Activated CD4-positive, alpha-beta T cell treated with anti-CD3 and anti-CD28 coated beads, Interleukin-2, amount 50 U/mL, for 16 hours (primary cell): ENCODE measurements at regions not wholly inside any gene's neighbourhood (a gene's known extent, or its start where the extent isn't known, plus 50 kb on each side); places are given as distances from the start of the nearest gene placed in this dataset.
"Not testable (repeated sequence)": the region's sequence is repeated elsewhere in the genome, so short reads cannot be mapped to it uniquely, and the experiment has no call there.

Experiments used
- DNase-seq: peaks from one replicate; pipeline ENCODE4 v3.0.0-alpha.2; 2020

DNA sequence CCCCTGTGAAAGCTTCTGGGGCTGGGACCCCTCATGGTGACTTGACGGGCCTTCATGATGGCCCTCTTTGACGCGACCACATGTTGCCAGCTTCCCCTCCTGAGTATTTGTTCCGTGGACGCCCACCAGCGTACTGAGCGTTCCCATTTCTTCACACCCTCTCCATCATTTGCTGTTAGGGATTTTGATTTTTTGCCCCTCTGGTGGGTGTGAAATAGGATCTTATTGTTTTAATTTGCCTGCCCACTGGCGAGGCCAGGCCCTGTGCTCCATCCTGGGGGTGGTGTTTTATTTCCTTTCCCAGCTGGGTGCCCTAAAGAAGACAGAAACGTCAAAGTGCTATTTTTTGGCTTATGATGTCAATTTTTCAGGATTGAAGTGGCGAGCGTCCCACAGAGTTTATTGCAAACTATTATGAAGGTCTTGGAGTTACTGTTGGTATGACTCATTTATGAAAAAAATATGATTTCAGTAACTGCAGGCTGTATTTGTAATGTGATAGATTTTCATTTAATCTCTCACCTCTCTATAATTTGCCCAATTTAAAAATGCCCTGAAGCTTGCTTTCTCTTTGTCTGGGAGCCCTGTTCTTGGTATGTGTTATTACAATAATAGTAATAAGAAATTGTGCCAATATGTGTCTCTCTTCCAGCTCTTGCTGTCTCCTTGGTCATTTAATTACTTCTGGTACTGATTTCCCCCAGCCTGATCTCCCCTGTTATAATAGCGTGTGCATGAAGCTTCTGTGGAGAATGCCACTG is 99.6 kb downstream of the SLC25A47 start:
- DNase-seq: no peak

DNA sequence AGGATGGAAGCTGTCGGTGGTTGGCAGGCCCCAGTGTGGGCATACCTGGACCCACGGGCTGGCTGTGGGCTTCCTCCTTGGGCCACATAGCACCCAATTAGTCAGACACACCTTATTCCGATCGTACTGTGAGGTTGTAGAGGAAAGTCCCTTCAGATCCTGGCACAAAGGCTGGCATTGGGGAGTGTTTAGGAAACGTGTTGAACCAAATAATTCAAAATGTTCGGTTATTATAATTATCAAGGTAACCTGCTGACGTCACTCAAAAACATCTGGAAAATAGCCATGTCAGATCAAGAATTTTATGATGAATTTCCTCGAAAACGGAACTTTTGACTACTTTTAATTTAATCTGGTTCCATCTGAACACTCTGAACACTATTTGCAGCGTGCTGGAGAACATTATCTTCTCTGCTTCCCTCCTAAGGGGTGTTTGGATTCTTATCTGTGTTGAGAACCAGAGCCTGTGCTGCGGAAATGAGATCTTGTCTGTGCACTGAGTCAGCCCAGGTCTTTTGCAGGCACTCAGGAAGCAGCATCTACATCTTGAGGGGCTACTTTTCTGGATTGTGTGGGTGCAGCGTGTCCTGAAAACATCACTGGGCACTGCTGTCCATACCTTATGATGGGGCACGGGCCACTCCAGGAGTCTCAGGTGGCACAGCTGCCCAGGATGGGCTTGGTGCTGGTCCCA is 100.3 kb downstream of the SLC25A47 start:
- no peak for DNase-seq

DNA sequence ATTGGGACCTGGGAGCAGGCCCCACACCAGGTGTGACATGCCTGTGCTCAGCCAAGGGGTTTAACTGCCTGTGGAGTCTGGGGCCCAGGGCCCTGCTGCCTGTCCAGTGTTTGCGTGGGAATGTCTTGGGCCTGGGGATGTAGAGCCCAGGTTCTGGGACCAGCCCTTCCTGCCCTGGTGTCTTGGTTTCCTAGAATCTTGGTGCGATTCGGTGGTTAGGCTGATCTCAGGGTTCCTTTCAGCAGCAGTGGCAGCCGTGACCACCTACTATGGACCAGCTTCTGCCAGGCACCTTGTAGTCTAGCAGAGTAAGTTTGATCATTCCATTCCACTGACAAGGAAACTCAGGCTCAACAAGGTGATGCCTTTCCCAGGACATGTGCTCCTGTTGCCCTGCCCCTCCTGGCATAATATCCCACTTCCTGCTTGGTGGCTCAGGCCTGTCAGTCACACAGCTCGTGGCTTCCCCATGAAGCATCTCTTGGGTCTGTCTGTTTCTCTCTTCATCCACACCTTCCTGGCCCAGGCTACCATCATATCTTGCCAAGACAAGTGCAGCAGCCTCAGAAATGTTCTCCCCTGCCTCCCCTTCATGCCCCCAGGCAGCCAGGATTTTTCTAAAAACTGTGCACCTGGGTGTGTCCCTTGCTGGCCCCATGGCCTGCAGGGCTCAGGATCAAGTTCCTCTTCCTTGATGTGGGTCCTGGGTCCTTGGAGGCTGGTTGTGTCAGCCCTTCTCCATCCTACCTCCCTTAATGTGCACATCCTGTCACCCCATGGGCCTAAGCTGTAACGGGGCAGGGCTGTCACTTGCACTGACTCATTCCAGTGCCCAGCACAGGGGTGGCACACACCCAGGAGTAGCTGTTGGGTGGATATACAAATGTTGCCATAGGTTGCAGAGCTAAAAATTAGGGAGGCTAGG is 101.6 kb downstream of the SLC25A47 start:
- peak; percentile 34 for DNase-seq

DNA sequence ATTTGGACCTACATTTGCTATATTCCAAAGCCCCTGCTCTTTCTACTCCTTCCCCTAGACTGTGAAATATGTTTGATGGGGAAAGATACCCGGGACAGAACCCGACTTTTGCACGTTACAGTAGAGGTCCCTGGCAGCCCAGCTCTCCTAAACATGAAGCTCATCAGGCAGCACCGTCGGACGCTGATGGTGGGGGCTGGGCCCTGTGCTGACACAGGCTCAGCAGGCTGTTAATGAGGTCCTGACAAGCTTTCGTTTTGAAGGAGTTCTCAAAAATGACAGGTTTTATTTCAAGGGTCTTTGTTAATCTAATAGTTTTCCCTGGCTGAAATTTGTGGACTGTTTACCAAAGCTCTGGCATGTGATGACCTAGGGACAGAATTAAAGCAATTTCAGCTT is 102.3 kb downstream of the SLC25A47 start:
- DNase-seq: no peak

DNA sequence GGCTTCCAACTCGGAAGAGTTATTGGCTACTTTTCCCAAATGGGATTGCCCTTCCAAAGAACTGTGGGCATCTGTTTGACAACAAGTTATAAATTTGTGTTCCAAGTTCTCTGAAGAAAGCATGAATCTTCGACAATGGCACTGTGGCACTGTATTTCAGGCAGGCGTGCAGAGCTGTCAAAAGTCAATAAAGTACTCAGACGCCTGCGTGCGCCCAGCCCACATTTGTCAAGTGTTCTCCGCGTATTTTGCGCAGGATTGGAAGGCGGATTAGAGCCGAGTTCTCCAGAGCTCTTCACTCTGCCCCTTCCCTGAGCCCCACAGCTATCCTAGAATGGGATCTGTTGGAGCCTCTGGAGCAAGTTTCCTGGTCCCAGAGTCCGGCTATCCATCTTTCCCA is 103.2 kb downstream of the SLC25A47 start:
- no peak for DNase-seq

DNA sequence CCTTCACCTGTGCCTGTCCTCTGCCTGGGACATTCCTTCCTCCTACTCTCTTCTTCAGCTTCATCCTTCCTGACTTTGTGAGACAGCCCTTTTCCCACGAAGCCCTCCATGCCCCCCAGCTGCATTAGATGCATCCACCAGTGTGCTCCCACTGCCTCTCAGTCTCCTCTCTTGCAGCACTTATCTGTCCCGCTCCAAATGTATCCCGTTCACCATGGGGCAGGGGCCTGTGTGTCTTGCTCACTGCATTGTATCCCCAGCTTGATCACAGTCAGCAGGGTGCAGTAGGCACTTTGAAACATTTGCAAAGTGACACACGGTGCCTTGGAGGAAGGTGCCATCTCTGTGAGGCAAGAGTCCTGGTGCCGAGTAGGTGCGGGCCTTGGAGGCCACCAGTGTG is 104.0 kb downstream of the SLC25A47 start:
- no peak for DNase-seq

DNA sequence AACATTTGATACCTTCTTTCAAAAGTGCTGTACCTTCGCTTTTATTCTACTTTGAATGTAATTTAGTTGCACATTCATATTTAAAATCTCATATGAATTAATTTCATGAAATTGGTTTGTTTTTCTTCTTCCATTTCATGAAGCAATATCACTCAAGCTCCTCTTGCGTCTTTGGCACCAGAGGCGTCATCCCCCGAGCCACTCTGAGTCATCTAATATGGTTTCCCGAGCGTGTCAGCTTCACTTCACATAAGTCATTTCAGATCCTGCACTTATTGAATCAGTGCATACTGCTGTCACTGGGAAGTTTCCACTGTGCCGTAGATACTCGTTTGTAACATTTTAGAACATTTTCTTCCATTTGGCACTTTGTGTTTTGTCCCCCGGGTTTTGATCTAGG is 105.6 kb downstream of the SLC25A47 start:
- DNase-seq: peak; percentile 46

DNA sequence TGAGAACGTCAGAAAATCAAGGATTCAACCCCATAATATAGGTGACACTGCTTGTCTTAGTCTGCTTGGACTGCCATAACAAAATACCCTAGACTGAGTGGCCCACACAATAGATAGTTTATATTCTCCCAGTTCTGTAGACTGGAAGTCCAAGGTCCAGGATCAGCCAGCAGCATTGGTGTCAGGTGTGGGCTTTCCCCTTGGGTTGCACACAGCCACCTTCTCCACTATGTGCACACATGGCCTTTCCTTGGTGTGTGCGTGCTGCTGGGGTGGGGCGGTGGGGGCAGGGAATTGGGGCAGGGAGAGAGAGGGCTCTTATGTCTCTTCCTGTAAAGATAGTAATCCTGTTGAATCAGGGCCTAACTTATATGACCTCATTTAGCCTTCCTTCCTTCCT is 106.4 kb downstream of the SLC25A47 start:
- no peak for DNase-seq

DNA sequence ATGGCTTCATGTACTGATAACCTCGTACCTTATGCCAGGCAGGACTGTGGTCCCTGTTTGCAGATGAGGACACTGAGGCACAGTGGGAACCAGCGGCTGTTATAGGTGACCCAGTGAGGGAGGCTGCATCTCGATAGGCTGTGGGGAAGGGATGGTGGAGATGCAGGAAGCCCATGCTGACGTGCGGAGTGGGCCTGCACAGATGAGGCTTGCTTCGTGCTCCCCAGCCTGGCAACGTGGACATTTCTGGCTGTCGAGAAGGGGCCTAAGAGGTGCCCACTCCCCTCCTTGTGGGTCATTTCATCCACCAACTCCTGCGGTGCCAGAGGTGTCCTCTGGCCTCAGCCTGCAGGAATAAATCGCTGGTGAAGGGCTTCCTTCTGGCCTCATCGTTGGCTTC is 107.4 kb downstream of the SLC25A47 start:
- DNase-seq: no peak

DNA sequence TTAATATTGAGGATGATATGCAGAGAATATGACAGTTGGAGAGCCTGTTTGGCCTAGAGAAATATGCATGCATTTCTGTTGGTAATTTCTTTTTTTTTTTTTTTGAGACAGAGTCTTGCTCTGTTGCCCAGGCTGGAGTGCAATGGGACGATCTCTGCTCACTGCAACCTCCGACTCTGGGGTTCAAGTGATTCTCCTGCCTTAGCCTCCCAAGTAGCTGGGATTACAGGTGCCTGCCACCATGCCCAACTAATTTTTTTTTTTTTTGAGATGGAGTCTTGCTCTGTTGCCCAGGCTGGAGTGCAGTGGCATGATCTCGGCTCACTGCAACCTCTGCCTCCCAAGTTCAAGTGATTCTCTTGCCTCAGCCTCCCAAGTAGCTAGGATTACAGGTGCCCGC is 108.3 kb downstream of the SLC25A47 start:
- DNase-seq: not testable (repeated sequence)

DNA sequence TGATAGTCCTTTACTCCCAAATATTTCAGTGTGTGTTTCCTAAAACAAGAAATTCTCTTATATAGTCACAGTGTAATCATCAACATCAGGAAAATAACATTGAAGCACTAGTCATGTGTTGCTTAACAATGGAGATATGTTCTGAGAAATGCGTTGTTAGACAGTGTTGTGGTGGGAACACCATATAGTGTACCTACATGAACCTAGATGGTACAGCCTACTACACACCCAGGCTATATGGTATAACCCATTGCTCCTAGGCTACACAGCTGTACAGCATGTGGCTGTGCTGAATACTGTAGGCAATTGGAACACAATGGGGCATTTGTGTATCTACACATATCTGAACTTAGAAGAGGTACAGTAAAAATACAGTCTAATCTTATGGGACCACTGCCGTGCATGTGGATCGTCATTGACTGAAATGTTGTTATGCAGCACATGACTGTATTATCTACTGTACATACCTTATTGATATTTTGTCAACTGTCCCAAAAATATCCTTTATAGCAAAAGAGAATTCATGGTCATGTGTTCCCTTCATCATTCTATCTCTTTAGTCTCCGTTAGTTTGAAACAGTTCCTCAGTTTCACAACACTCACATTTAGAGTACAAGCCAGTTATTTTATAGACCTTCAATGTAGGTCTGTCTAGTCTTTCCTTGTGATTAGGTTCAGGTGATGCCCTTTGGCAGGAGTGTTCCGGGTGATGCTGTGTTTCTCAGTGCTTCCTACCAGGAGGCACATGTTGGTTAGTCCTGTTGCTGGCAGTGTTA is 109.7 kb downstream of the SLC25A47 start:
- no peak for DNase-seq

DNA sequence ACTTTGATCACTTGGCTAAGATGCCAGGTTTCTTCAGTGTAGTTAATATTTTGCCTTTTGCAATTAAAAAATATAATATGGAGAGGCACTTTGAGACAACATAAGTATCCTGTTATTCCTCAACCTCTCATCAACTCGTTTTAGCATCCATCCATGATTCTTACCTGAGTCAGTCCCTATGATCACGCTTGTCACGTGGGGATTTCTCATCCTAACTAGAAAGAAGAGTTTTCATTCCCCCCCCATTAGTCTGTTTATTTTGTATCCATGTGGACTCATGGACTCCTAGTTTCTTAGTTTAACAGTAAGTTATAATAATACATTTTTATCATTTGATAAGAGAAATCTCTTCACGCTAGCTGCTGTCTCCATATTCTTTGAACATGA is 110.3 kb downstream of the SLC25A47 start:
- DNase-seq: no peak

DNA sequence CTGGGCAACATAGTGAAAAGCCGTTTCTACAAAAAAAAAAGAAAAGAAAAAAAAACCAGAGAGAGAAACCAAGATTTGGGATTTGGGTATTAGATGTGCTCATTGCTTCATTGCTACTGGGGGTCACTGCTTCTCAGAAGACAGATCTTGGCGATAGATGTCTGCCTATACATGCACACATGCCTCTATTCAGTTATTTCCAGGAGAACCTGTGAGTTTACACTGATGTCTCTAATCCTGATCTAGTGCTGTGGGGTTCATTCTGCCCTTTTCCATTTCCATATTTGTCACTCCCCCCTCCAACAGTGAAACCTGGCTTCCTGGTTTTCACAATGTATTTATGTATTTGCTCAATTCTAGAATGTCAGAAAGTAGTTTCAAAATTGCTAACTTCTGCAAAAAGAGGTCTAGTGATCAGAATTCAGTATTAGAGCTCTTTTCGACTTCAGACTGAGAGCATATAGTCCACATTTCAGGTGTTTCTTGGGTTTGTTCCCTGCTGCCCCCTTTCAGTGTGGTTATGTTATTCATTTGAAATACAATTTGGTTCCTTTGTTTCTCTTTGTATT is 111.0 kb downstream of the SLC25A47 start:
- DNase-seq: peak; percentile 36

DNA sequence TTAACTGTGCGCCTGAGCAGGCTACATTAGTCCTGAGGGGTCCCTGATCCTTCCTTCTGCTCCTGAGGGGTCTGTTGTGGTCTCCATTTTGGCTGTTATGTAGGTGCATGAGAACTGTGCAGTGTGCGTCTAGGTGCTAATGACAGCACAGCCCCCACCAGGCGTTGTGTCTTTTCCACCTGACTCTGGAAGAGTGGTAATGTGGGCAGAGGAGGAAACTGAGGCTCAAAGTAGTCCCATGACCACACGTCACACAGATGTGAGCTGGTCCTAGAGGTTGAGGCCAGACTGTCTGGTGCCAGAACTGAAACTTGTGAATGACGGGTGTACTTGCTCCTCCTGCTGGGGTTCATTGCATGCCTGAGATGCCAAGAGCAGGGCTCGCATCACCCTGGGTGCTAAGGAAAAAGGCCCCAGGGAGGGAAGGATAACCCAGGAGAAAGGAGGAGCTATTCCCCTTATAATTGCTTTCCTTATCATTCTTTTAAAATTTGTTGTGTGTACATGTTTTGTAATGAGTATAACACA is 111.8 kb downstream of the SLC25A47 start:
- DNase-seq: no peak

DNA sequence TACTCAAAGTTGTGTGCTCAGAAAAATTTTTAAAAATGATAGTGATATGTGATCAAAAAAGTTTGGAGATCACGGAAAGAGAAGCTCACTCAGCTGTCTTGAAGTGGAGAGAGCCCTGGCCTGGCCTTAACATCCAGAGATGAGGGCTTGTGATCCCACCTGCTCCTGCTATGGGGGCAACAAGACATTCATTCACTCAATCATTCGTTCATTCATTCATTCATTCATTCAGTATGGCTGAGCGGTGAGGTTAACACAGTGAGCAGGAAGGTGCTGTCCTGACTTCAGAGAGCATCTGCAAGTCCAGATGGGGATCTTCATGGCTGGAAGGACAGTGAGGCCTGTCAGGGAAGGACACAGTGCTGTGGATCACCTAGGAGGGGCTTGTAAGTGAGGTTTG is 112.3 kb downstream of the SLC25A47 start:
- DNase-seq: no peak

DNA sequence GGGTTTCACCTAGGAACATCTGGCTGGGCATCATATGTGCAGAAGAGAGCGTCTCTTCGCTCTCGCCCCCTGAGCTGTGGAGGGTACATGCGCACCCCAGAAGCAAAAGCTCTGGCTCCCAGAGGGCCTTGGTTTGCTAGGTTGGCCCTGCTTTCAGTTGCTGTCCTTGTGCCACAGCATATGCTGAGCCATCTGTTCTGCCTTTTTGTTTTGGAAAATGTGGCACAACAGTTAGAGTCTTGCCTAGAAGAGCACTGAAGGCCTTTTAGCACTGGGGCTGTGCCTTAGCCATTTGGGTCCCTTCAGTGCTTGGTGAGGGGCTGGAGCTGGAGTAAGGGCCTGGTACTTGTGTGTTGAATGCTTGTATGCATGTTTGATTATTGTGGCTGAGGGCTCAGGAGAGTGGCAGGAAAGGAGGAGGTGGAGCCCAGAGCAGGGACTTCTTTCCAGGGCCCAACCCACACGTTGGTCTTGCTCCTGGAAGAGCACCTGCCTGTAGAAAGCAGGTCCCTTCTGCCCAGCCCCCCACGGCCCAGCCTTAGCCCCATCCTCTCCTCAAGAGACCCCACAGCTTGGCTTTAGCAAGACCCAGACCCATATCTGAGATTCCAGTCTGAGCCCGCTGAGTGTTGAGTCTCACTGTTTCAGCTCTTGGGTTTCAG is 113.7 kb downstream of the SLC25A47 start:
- no peak for DNase-seq

DNA sequence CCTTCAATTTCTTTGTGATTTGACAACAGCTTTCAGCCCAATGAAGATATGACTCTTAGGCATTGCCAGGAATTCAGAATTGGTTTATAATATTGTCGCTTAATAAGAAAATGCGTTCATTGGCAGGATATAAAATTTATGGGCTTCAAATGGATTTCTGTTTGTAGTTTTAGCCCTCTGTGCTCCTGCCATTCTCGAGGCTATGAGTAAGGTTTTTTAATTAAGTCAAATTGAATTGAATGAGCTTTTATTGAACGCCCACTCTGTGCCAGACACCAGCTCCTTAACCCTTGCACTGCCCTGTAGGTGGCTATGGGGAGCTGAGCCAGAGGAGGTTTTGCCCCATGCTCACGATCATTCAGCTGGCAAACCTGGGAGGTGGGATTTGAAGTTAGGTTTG is 115.1 kb downstream of the SLC25A47 start:
- DNase-seq: no peak

DNA sequence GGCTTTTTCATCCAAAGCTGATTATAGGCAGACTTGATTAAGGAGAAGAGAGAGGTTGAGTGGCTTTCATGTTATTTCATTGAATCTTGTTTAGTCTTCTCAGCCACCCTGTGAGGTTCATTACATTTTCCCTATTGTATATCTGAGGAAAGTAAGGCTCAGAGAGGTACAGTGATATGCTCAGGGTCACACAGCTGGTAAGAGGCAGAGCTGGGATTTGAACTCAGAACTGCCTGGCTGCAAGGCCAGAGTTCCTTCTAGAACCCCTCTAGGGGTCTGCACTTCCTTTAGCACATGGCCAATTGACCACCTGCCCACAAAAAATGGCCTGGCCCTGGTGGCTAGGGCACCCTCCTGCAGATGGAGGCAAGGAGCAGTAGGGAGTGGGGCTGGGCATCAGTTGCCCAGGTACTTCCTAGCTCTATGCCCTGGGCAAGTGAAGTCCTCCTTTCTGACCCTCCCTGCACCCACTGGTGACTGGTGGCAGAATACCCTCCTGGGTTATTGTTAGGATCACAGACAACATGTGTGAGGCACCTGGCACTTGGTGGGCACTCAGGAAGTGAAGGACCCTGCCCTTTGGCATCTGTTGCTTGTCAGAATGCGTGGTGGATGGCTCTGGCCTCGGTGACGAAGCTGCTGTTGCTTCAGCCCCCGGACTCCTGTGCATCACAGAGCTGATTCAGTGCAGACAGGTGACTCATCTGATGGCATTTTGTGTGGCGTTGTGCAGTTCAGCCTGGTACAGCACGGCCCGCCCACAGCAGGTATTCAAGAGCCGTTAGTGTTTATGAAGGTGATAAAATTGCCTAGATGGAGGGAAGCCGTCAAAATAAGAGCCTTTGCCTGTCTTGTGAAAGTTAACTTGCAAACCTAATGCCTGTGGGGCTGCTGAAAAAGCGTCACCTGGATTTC is 115.8 kb downstream of the SLC25A47 start:
- peak; percentile 34 for DNase-seq

DNA sequence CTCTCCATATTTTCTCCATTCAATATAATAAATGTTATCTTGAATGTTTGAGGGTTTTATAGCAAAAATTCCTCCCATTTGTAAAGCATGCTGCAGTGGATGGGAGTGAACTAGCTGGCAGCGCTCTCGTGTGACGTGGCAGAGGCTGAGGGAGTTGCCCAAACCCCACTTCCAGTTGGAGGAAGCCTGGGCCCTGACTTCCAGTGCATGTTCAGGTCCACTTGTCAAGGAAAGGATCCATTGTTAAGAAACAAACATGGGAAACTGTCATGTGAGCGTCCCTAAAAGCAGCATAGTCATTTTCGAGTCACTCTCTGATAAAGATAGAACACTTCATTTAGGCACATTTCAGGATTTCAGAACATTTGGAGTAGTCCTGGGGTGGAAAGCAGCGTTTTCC is 116.6 kb downstream of the SLC25A47 start:
- DNase-seq: no peak

DNA sequence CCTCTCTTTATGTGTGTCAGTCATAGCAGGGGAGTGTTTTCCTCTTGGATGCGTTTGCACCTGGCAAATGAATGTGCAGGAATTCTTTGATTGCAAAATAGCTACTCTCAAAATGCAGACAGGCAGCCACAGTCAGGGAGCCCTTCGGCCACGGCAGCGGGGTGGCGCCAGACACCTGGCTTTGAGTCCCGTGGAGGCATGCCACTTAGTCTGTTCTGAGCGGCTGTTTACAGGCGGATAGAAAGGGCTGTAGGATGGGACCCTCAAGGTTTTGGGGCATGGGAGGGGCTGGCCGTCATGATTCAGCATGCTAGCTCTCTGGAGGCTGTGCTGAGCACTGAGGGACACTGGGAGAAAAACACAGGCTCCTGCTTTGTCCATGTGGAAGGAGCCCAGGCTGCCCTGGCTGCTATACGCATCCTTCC is 117.1 kb downstream of the SLC25A47 start:
- no peak for DNase-seq
